GM21423 (cell line): ENCODE measurements at regions not wholly inside any gene's neighbourhood (a gene's known extent, or its start where the extent isn't known, plus 50 kb on each side); places are given as distances from the start of the nearest gene placed in this dataset.
A peak's percentile ranks its signal among the peaks of the same experiment; 100 is the strongest.

Source experiments
- ATAC-seq: cut with Tn5 transposase; IDR thresholded peaks from one replicate; pipeline ENCODE4 v1.9.1; 2021; ENCODE audit warnings: mild to moderate bottlenecking, moderate library complexity; ENCODE audit not compliant: unreplicated experiment

GRCh38 chr14:49994951-49995561 is 102.2 kb downstream of the ARF6 start:
- no peak for ATAC-seq

- no peak for ATAC-seq
Measured at GRCh38 chr14:49997991-49998390, 105.1 kb downstream of the ARF6 start.

GRCh38 chr14:49999146-49999761 is 106.4 kb downstream of the ARF6 start:
- peak; percentile 56 for ATAC-seq

- no peak for ATAC-seq
Measured at GRCh38 chr14:49999826-50000379, 107.0 kb downstream of the ARF6 start.

DNA sequence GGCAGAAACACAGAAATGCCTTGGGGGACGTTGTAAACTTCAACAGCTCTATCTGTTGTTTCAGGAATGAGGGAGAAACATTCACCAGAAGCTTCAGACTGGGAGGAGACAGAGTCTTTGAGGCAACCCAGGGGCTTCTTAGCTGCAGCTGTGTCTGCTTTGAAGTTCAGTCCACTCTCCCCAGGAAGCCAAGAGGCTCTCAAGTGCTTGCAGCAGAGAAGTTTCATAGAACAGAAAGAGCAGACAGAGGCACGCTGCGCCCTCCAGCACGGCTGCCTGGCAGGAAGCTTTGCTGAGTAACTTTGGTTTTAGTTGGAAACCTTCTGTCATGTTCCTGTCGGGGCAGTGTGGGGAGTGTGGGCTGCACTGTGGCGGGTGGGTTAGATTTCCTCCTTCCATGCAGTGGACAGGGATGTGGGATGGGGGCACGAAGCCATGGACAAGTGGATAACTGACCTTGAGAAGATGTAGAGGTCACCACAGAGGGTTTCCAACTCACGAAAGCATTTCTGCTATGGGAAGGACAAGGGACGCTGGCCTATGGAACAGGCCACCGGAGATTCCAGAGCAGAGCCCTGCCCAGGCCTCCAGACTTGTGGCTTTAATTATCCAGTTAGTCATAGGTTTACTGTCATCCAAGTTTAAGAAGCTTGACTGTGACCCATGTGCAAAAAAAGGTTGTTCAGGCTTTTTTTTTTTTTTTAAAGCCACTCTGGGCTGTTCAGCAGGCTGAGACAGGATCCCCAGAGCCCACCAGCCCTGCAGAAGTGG is 107.7 kb downstream of the ARF6 start:
- no peak for ATAC-seq

DNA sequence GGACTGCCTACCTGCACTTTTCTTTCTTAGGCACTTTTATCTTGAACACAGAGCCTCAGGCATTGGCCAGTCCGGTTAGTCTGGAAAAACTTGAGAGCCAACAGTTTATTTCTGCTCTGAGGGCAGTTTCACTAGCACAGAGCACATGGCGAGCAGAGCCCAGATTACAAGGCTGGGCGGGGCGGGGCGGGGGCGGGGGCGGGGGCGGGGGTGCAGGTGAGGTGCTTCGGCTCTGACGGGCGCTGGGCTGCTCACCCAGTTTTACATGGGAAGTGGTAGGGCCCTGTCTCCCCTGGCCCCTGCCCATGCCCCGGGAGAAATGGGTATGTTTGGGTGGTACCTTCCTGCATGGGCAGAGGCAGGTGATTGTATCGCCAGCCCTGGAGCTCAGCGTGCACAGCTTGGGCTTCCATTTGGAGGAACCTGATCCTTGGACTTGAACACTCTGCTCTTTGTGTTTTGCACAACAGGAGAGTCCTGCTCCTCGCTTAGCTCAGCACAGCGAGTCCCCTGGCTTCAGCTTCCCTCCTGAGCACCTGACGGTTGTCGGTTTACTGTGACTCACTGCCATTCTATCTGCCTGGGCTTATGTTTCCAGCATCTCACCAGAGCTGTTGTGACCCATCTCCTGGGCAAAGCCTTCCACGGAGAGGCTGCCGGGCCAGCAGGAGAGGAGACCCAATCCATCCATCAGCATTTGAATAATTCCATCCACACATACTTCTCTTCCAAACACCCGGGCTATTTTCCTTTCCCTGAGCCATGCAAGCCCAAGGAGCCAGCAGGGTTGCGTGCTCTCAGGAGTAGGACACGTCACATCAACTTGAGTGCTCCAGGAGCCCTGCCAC is 108.5 kb downstream of the ARF6 start:
- ATAC-seq: peak; percentile 16

DNA sequence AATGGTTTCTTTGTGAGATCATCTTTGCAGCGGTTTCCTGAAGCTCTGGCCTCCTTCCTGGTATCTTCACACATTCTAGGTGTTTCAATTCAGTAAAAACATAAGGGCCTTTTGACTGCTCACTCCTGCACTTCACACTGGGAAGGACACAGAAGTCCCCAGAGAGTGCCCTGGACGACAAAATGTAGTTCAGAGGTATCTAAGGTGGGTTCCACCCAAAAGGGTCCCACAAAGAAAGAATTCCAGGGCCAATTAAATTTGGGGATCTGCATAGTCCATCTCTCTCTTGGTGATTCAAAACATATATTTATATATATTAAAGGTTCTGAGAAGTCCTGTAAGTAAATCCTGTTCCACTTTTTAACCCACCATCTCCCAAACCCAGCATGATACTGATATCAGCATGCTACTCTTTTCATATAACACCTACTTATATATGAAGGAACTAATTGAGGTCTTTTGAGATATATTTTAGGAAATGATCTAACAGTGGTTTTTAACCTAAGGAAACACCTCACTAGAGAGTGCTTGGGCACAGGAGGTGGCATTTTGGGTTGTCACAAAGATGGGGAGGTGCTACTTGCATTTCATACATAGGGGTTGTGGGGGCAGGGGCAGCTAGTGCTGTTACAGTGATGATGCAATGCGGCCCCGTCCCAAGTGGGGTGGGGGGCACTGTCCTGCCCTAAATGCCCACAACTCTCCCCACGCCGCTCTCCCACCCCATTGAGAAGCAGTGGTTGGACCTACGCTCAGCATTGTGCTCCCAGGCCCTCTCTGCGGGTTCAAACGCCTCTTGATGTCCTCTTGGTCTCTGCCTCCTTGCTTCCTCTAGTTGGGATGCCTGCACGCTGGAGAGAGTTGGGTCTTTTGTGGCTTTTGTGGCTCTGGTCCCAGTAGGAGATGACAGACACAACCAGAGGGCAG is 109.4 kb downstream of the ARF6 start:
- ATAC-seq: peak; percentile 22

GRCh38 chr14:50002926-50003212 is 110.0 kb downstream of the ARF6 start:
- no peak for ATAC-seq

- ATAC-seq: peak; percentile 35
Measured at GRCh38 chr14:50003213-50004021, 110.5 kb downstream of the ARF6 start.

- no peak for ATAC-seq
Measured at GRCh38 chr14:50006141-50006540, 110.2 kb downstream of the VCPKMT start.

- no peak for ATAC-seq
Measured at GRCh38 chr14:50007123-50007903, 109.1 kb downstream of the VCPKMT start.

GRCh38 chr14:50008562-50008961 is 107.8 kb downstream of the VCPKMT start:
- ATAC-seq: no peak

DNA sequence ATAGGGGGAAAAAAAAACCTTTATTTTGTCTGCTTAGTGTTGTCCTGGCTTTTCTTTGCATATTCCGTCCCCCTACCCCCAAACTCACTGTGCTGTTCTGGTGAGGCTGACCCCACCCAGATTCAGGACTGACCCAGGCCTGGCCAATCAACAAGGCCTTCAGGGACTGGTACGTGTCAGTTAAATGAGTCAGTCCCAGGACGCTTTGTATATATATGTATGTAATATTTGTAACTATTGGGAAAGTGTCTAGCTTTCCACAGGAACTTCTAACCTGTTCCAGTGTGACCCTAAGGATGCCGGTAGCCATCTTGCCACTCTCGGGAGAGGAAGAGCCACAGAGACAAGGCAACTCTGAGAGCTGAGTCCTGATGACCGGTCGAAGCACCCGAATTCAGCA is 107.4 kb downstream of the VCPKMT start:
- no peak for ATAC-seq

DNA sequence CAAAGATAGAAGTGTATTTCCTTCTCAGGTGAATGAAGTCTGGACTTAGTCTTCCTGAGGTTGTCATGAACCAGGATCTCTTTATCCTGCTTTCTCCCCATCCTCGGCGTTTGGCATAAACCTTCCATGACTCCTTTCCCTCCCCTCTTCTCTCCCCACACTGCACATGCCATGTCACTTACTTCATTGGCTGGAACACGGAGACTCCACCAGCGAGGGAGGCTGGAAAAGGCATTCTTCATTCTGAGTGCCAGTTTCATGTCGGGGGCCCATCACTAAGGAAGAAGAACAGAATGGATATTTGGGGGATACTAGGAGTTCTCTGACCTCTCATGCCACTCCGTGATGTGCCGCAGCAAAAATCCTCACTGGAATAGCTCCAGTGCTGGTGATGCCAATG is 105.6 kb downstream of the VCPKMT start:
- no peak for ATAC-seq

GRCh38 chr14:50011242-50011641 is 105.1 kb downstream of the VCPKMT start:
- ATAC-seq: no peak

DNA sequence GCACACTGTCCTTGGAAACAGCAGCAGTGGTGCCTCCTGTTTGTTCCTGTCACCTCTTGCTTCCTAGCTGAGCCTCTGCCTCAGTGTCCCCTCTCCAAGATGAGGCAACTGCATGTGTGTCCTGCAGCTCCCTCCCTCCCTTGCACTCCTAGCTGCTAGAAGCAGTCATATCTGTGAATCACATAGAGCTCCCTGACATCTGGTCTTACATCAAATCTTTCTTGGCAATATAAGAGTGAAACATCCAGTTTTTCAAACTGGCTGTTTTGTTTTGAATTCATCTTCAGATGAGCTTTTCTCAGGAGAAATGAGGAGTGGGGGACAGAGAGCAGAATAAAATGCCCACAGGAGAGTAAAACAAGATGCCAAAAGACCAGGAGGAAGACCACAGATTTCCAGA is 103.7 kb downstream of the VCPKMT start:
- ATAC-seq: no peak

- no peak for ATAC-seq
Measured at GRCh38 chr14:50013198-50013918, 103.0 kb downstream of the VCPKMT start.

DNA sequence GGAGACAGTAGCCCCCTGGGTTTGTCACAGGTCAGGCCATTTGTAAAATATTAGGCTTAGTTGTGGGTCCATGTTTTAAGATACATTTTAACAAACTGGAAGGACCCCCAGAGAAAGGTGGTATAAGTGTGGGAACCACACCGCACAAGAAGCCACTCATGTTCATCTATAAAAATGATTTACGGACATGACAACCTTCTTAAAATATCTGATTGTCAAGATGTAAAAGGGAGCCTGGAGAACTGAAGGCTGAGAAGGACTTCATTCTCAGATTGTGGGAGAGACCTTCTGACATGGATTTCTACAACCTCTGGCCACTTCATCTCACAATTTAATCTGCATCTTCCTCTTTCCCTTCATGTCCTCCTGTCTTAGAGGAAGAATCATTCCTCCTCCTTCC is 102.4 kb downstream of the VCPKMT start:
- ATAC-seq: no peak
